GM10266 (cell line): ENCODE measurements at regions not wholly inside any gene's neighbourhood (a gene's known extent, or its start where the extent isn't known, plus 50 kb on each side); places are given as distances from the start of the nearest gene placed in this dataset.
A peak's percentile ranks its signal among the peaks of the same experiment; 100 is the strongest.
"Not testable (repeated sequence)": the region's sequence is repeated elsewhere in the genome, so short reads cannot be mapped to it uniquely, and the experiment has no call there.

ENCODE experiments used
- DNase-seq: peaks from one replicate; pipeline ENCODE4 v3.0.0; 2012; ENCODE audit errors: extremely low spot score
- CTCF ChIP-seq: IDR thresholded peaks from 2 replicates; pipeline ENCODE4 v1.5.1; 2012; ENCODE audit warnings: mild to moderate bottlenecking, low read depth; ENCODE audit not compliant: control insufficient read depth, insufficient read depth; ENCODE audit errors: missing control alignments

- no peak for DNase-seq
- peak; percentile 6 for TF ChIP-seq CTCF
These were observed 77.1 kb downstream of the DHCR7 start for GRCh38 chr11:71370895-71371673.

- TF ChIP-seq CTCF = no peak
- no peak for DNase-seq
These were observed 78.0 kb downstream of the DHCR7 start for GRCh38 chr11:71370020-71370747.

DNA sequence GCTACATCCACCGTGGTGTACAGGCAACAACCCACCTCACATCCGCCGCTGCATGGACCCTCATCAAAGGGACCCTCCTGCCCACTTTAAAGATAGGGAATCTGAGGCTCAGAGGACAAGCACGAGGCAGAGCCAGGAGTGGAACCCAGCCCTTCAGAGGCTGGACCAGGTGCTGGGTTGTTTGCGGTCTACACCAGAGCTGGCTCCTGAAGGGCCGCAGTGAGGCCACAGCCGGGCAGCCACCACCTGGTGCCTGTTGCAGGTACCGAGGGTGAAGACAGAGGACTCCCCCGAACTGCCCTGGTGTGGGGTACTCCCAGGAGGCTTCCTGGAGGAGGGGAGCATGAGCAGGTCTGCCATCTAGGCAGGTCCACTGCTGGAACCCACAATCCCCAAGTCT lies 78.8 kb downstream of the DHCR7 start:
- no peak for TF ChIP-seq CTCF
- no peak for DNase-seq

DNA sequence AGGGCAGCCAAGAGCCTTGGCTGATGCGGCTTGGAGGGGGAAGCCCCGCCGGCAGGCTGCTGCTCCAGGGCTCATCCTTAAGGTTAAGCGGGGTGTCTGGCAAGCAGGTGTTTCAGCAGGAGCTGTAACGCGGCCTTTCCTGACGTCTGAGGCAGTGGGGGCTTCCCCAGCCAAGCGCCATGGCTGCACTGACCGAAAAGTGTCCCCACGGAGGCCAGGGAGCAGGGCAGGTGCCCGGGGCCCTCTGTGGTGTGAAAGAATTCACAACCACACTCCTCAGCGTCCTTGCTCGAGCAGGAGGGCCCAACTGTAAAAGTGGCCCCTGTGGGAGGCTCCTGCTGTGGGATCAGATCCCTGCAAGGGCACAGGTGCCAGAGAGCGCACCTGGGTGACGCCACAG lies 79.2 kb downstream of the DHCR7 start:
- DNase-seq = no peak
- TF ChIP-seq CTCF = no peak

- DNase-seq = no peak
- no peak for TF ChIP-seq CTCF
These were observed 80.4 kb downstream of the DHCR7 start for GRCh38 chr11:71367756-71368155.

GRCh38 chr11:71367276-71367675 lies 80.9 kb downstream of the DHCR7 start:
- DNase-seq = not testable (repeated sequence)

DNA sequence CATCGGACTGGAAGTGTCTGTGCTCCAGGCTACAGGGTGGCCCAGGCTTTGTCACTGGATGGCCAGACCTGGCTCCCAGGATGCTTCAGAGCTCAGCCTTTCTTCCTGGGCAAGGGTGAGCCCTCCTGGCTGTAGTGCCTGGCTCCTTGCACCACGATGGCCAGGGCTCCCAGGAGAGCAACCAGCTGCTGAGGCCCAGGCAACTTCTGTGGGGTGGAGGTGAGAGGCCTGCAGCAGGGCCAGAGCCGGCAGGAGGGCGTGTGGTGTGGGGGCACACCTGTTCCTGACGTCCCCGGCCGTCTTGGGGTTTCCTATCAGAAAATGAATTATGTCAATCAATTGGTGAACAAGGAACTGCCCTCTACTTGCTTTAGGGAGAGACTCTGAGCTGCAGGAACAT lies 82.1 kb downstream of the DHCR7 start:
- no peak for DNase-seq
- no peak for TF ChIP-seq CTCF
